Common myeloid progenitor, CD34-positive (primary cell): ENCODE measurements at regions not wholly inside any gene's neighbourhood (a gene's known extent, or its start where the extent isn't known, plus 50 kb on each side); places are given as distances from the start of the nearest gene placed in this dataset.

ENCODE experiments used
- CTCF ChIA-PET: fragments of 350-600 bp; sonication (Branson Sonifier 250); formaldehyde crosslinking; loops from one replicate; lab custom pipeline; 2021; ENCODE audit warnings: antibody characterized with exemption; lab: Charles Lee
- POLR2A ChIA-PET: fragments of 350-600 bp; sonication (Branson Sonifier 250); formaldehyde crosslinking; loops from one replicate; lab custom pipeline; 2021; ENCODE audit warnings: antibody characterized with exemption; lab: Charles Lee
- DNase-seq, 3 donors: peaks; one replicate each; pipeline versions ENCODE4 v3.0.0 to v3.0.0-alpha.2; 2013
- H3K27ac ChIP-seq, 2 experiments: 1 replicate in 1 of 2; 2 replicates in 1 of 2; pipeline ENCODE4 v1.7.0; 2013; ENCODE audit warnings: inconsistent platforms in 2 of 2, low read length in 2 of 2, mild to moderate bottlenecking in 2 of 2, low read depth in 1 of 2, moderate library complexity in 1 of 2; ENCODE audit not compliant: severe bottlenecking in 2 of 2, insufficient read depth in 1 of 2, poor library complexity in 1 of 2
- H3K27me3 ChIP-seq, 5 experiments: replicated peaks in 2 of 5; 1 replicate in 3 of 5; 2 replicates in 2 of 5; pipeline versions ENCODE4 v1.6.1 to v1.7.0; 2013; ENCODE audit warnings: low read length in 4 of 5, mild to moderate bottlenecking in 2 of 5, moderate library complexity in 2 of 5, inconsistent platforms in 1 of 5; ENCODE audit not compliant: insufficient read depth in 5 of 5, control insufficient read depth in 4 of 5
- H3K36me3 ChIP-seq, 4 experiments: 1 replicate in 2 of 4; 2 replicates in 2 of 4; pipeline versions ENCODE4 v1.6.1 to v1.7.0; 2013; ENCODE audit warnings: low read length in 3 of 4, control low read depth in 1 of 4, mild to moderate bottlenecking in 1 of 4; ENCODE audit not compliant: control insufficient read depth in 4 of 4, insufficient read depth in 4 of 4
- H3K4me1 ChIP-seq, 4 experiments: 1 replicate in 3 of 4; 2 replicates in 1 of 4; pipeline versions ENCODE4 v1.6.1 to v1.7.1; 2013; ENCODE audit warnings: low read length in 3 of 4, mild to moderate bottlenecking in 3 of 4, control low read depth in 1 of 4, inconsistent platforms in 1 of 4, moderate library complexity in 1 of 4; ENCODE audit not compliant: control insufficient read depth in 4 of 4, insufficient read depth in 4 of 4; ENCODE audit errors: control extremely low read depth in 1 of 4
- H3K4me3 ChIP-seq, 7 experiments: 1 replicate in 4 of 7; 2 replicates in 3 of 7; pipeline versions ENCODE4 v1.5.1 to v1.7.0; 2013; ENCODE audit warnings: mild to moderate bottlenecking in 7 of 7, low read length in 6 of 7, moderate library complexity in 6 of 7, inconsistent platforms in 2 of 7, low read depth in 2 of 7, control low read depth in 1 of 7; ENCODE audit not compliant: insufficient read depth in 4 of 7, control insufficient read depth in 1 of 7; ENCODE audit errors: extremely low read depth in 1 of 7
- H3K9me3 ChIP-seq, 5 experiments: 1 replicate in 4 of 5; 2 replicates in 1 of 5; pipeline versions ENCODE4 v1.6.1 to v1.7.1; 2013; ENCODE audit warnings: low read length in 4 of 5, mild to moderate bottlenecking in 2 of 5, inconsistent platforms in 1 of 5, low read depth in 1 of 5, moderate library complexity in 1 of 5; ENCODE audit not compliant: control insufficient read depth in 4 of 5, insufficient read depth in 2 of 5; ENCODE audit errors: control extremely low read depth in 1 of 5
- WGBS: methylation state at CpG from one replicate; pipeline ENCODE4 v1.1.5; 2013; ENCODE audit not compliant: insufficient coverage; 5-methylcytosine and 5-hydroxymethylcytosine counted together

GRCh38 chrX:2145692-2146367 is 354.9 kb downstream of the DHRSX start:
- H3K36me3 ChIP-seq = no peaks in the 10 kb centered on the region
- peaks cover 0 to 19% (median 1%) of the 10 kb centered on the region in 4 experiments for H3K4me1 ChIP-seq
- no peak overlapping the region for H3K27ac ChIP-seq
- H3K4me3 ChIP-seq = peak overlapping the region in 1 of 7 experiments; percentile 16
- peaks cover 0 to 24% (median 5%) of the 10 kb centered on the region in 5 experiments for H3K9me3 ChIP-seq
- WGBS = 76% methylated on average over 12 of the region's 14 CpGs
- ChIA-PET CTCF (no interaction called here), POLR2A (no interaction called here)
- peaks cover 0 to 1% (median 0%) of the 10 kb centered on the region in 5 experiments for H3K27me3 ChIP-seq
- DNase-seq = peak in 2 of 3 donors; percentile 21 to 72

GRCh38 chrX:2137882-2138281 is 362.9 kb downstream of the DHRSX start:
- Histone ChIP-seq H3K4me3 (no peak overlapping the region), H3K36me3 (no peaks in the 10 kb centered on the region), H3K27ac (no peak overlapping the region), H3K4me1 (no peaks in the 10 kb centered on the region), H3K9me3 (peaks cover 0 to 11% (median 0%) of the 10 kb centered on the region in 5 experiments), H3K27me3 (no peaks in the 10 kb centered on the region)
- WGBS = 94% methylated on average over 4 of the region's 4 CpGs
- DNase-seq = no peak
- ChIA-PET CTCF (no interaction called here), POLR2A (no interaction called here)

GRCh38 chrX:2136848-2137247 is 363.9 kb downstream of the DHRSX start:
- Histone ChIP-seq H3K27me3 (no peaks in the 10 kb centered on the region), H3K4me1 (no peaks in the 10 kb centered on the region), H3K9me3 (peaks cover 0 to 3% (median 0%) of the 10 kb centered on the region in 5 experiments), H3K27ac (no peak overlapping the region), H3K4me3 (no peak overlapping the region), H3K36me3 (no peaks in the 10 kb centered on the region)
- WGBS = 97% methylated on average over 2 of the region's 2 CpGs
- no peak for DNase-seq
- CTCF ChIA-PET = no interaction called here
- POLR2A ChIA-PET = no interaction called here

- no peaks in the 10 kb centered on the region for H3K4me1 ChIP-seq
- no peak for DNase-seq
- CTCF ChIA-PET = no interaction called here
- no peaks in the 10 kb centered on the region for H3K27me3 ChIP-seq
- H3K36me3 ChIP-seq = no peaks in the 10 kb centered on the region
- no peak overlapping the region for H3K27ac ChIP-seq
- no peak overlapping the region for H3K4me3 ChIP-seq
- POLR2A ChIA-PET = no interaction called here
- H3K9me3 ChIP-seq = no peaks in the 10 kb centered on the region
- no CpG with 5 or more reads among the region's 6 CpGs for WGBS
Measured at GRCh38 chrX:2135421-2135820, 365.4 kb downstream of the DHRSX start.

- WGBS = no CpG with 5 or more reads among the region's 1 CpG
- Histone ChIP-seq H3K36me3 (no peaks in the 10 kb centered on the region), H3K27ac (no peak overlapping the region), H3K27me3 (no peaks in the 10 kb centered on the region), H3K4me1 (no peaks in the 10 kb centered on the region), H3K4me3 (no peak overlapping the region), H3K9me3 (no peaks in the 10 kb centered on the region)
- ChIA-PET CTCF (no interaction called here), POLR2A (no interaction called here)
- no peak for DNase-seq
Measured at GRCh38 chrX:2134782-2135181, 366.0 kb downstream of the DHRSX start.
